Gastrocnemius medialis (tissue), 4 donors: ENCODE measurements at regions not wholly inside any gene's neighbourhood (a gene's known extent, or its start where the extent isn't known, plus 50 kb on each side); places are given as distances from the start of the nearest gene placed in this dataset.

Experiments
- CTCF ChIP-seq, 5 experiments: fragments of 450-650 bp in 3 of 5; fragments of 200-600 bp in 2 of 5; sonication (generic) in 2 of 5; IDR thresholded peaks in 4 of 5; conservative IDR thresholded peaks in 1 of 5; 1 replicate in 4 of 5; 2 replicates in 1 of 5; pipeline ENCODE4 v1.5.1; 2016 to 2019; ENCODE audit warnings: antibody characterized with exemption in 5 of 5, mild to moderate bottlenecking in 3 of 5, moderate library complexity in 3 of 5
- POLR2A ChIP-seq, 2 donors: fragments of 450-650 bp; IDR thresholded peaks; one replicate each; pipeline ENCODE4 v1.6.1; 2017; ENCODE audit warnings: antibody characterized with exemption in 2 of 2, mild to moderate bottlenecking in 2 of 2, moderate library complexity in 2 of 2

- no peak for TF ChIP-seq CTCF (IDR thresholded peaks at IDR 0.05 in 4 of 5, conservative IDR thresholded peaks at IDR 0.05 in 1 of 5)
- TF ChIP-seq POLR2A (IDR thresholded peaks at IDR 0.05) = no peak
Measured at GRCh38 chr5:175778951-175779503, 92.4 kb upstream of the CPLX2 start.
